ENCODE measurements at regions not wholly inside any gene's neighbourhood (a gene's known extent, or its start where the extent isn't known, plus 50 kb on each side); places are given as distances from the start of the nearest gene placed in this dataset.

DNA sequence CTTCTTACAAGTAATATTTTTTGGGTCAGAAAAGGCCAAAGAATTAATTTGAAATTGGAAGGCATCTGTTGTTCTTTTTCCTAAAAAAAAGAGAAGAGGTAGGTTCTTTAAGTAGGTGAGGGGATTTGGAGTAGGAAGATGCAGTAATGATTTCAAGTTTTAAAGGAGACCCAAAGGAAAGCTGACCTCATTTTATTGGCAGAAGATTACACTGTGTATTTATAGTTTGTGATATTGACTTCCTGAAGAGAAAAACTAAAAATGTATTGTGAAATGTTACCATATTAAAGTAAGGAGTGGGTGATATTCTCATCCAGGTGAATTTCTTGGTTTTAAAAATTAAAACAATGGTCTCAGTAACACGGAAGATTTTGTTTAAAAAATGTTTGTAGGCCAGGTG, 56.6 kb upstream of the CELF2 start:
- TF ChIP-seq POLR2A (IDR thresholded peaks at IDR 0.05; ENCODE audit: low read length) = no peak
- TF ChIP-seq GATA1 (IDR thresholded peaks at IDR 0.05; ENCODE audit: low read depth, low read length) = no peak
